GM12878 (cell line): ENCODE measurements at regions not wholly inside any gene's neighbourhood (a gene's known extent, or its start where the extent isn't known, plus 50 kb on each side); places are given as distances from the start of the nearest gene placed in this dataset.

Experiments
- ATF2 ChIP-seq: IDR thresholded peaks from 2 replicates; pipeline ENCODE4 v1.6.1; 2012; ENCODE audit warnings: low read length, inconsistent platforms
- CEBPZ ChIP-seq: fragments of 150-350 bp; IDR thresholded peaks from 2 replicates; pipeline ENCODE4 v1.6.1; 2016; ENCODE audit warnings: low read depth, low read length
- CHD2 ChIP-seq: IDR thresholded peaks from 2 replicates; pipeline ENCODE4 v1.6.1; 2011; ENCODE audit warnings: low read depth, low read length, improper control_type of control experiment, borderline replicate concordance
- CTCF ChIP-seq, 3 experiments: IDR thresholded peaks in 2 of 3; conservative IDR thresholded peaks in 1 of 3; 2 replicates each; pipeline ENCODE4 v1.5.1; 2011; ENCODE audit warnings: low read depth in 3 of 3, low read length in 3 of 3, mild to moderate bottlenecking in 3 of 3, control low read depth in 2 of 3, moderate library complexity in 2 of 3, inconsistent platforms in 1 of 3, mixed read lengths in 1 of 3; ENCODE audit not compliant: control insufficient read depth in 2 of 3, insufficient read depth in 1 of 3; ENCODE audit errors: extremely low read depth in 1 of 3
- GABPA ChIP-seq: IDR thresholded peaks from 2 replicates; pipeline ENCODE4 v1.6.1; 2014; ENCODE audit warnings: antibody characterized with exemption, low read depth, mild to moderate bottlenecking, inconsistent platforms
- MEF2A ChIP-seq: IDR thresholded peaks from 2 replicates; pipeline ENCODE4 v1.6.1; 2011; ENCODE audit warnings: low read depth, mild to moderate bottlenecking, low read length, moderate library complexity; ENCODE audit not compliant: insufficient read depth
- POLR2A ChIP-seq: IDR thresholded peaks from 2 replicates; pipeline ENCODE4 v1.6.1; 2011; ENCODE audit warnings: low read depth, mild to moderate bottlenecking, low read length
- POU2F2 ChIP-seq: IDR thresholded peaks from 3 replicates; pipeline ENCODE4 v1.6.1; 2011; ENCODE audit warnings: low read depth, mild to moderate bottlenecking, low read length, borderline replicate concordance
- RCOR1 ChIP-seq: conservative IDR thresholded peaks from 2 replicates; pipeline ENCODE4 v1.6.1; 2012; ENCODE audit warnings: low read depth, low read length, improper control_type of control experiment
- SREBF2 ChIP-seq: IDR thresholded peaks from 2 replicates; pipeline ENCODE4 v1.6.1; 2012; ENCODE audit warnings: mild to moderate bottlenecking, low read length
- SRF ChIP-seq, 2 experiments: IDR thresholded peaks; 2 replicates each; pipeline ENCODE4 v1.6.1; 2011; ENCODE audit warnings: low read depth in 2 of 2, low read length in 2 of 2, mild to moderate bottlenecking in 1 of 2, moderate library complexity in 1 of 2

- TF ChIP-seq CHD2: no peak; the same call in 1 of the 2 replicates
- no peak for TF ChIP-seq CTCF (IDR thresholded peaks at IDR 0.05 in 2 of 3, conservative IDR thresholded peaks at IDR 0.05 in 1 of 3; ENCODE audit: control insufficient read depth in 2 of 3, extremely low read depth in 1 of 3, insufficient read depth in 1 of 3, low read depth in 3 of 3, low read length in 3 of 3)
- no peak for TF ChIP-seq SREBF2
- TF ChIP-seq ATF2: no peak
- peak; percentile 84 for TF ChIP-seq POLR2A
- no peak for TF ChIP-seq GABPA
- TF ChIP-seq RCOR1: no peak; the same call in 1 of the 2 replicates
- TF ChIP-seq SRF (IDR thresholded peaks at IDR 0.05; ENCODE audit: low read depth in 2 of 2, low read length in 2 of 2): 0 out of 4 replicates have a peak, but pooled peaks of 1 of the 2 experiments have one; percentile 28
- no peak for TF ChIP-seq CEBPZ
- peak; percentile 91; the same call in 2 of the 3 replicates for TF ChIP-seq POU2F2
- TF ChIP-seq MEF2A: peak; percentile 97
These were observed 56.6 kb upstream of the SLC1A4 start for GRCh38 chr2:64932371-64933216.
